Naive thymus-derived CD4-positive, alpha-beta T cell (primary cell): ENCODE measurements at regions not wholly inside any gene's neighbourhood (a gene's known extent, or its start where the extent isn't known, plus 50 kb on each side); places are given as distances from the start of the nearest gene placed in this dataset.

Experiments
- ATAC-seq: fragments of 150-1000 bp; cut with Tn5 transposase; 2 replicates; pipeline ENCODE4 v1.10.0; 2021; ENCODE audit warnings: mild to moderate bottlenecking, moderate library complexity
- CTCF ChIA-PET: fragments of 350-600 bp; sonication (Branson Sonifier 250); formaldehyde crosslinking; loops from one replicate; lab custom pipeline; 2021; ENCODE audit warnings: antibody characterized with exemption; lab: Charles Lee
- POLR2A ChIA-PET: fragments of 350-600 bp; sonication (Branson Sonifier 250); formaldehyde crosslinking; loops from one replicate; lab custom pipeline; 2021; ENCODE audit warnings: antibody characterized with exemption, inconsistent platforms; lab: Charles Lee
- DNase-seq, 9 donors: peaks; one replicate each; pipeline versions ENCODE4 v3.0.0 to v3.0.0-alpha.2; 2020 to 2022; ENCODE audit warnings: mixed read lengths in 1 of 9
- H3K27ac ChIP-seq: one replicate; pipeline ENCODE4 v1.7.0; 2013; ENCODE audit warnings: mild to moderate bottlenecking, low read depth, low read length, moderate library complexity
- H3K27me3 ChIP-seq, 2 donors: one replicate each; pipeline ENCODE4 v1.7.0; 2013; ENCODE audit warnings: low read length in 2 of 2, mild to moderate bottlenecking in 2 of 2, moderate library complexity in 2 of 2; ENCODE audit not compliant: control insufficient read depth in 2 of 2, insufficient read depth in 2 of 2
- H3K36me3 ChIP-seq, 3 experiments: 1 replicate in 2 of 3; 2 replicates in 1 of 3; pipeline ENCODE4 v1.7.0; 2013; ENCODE audit warnings: low read length in 3 of 3, mild to moderate bottlenecking in 3 of 3, moderate library complexity in 1 of 3; ENCODE audit not compliant: insufficient read depth in 3 of 3, control insufficient read depth in 2 of 3
- H3K4me1 ChIP-seq, 2 donors: one replicate each; pipeline ENCODE4 v1.7.0; 2013; ENCODE audit warnings: low read length in 2 of 2, mild to moderate bottlenecking in 2 of 2, moderate library complexity in 1 of 2; ENCODE audit not compliant: control insufficient read depth in 2 of 2, insufficient read depth in 2 of 2
- H3K4me3 ChIP-seq: 2 replicates; pipeline ENCODE4 v1.7.0; 2013; ENCODE audit warnings: mild to moderate bottlenecking, low read length
- H3K9me3 ChIP-seq, 3 experiments: 1 replicate in 2 of 3; 2 replicates in 1 of 3; pipeline ENCODE4 v1.7.0; 2013; ENCODE audit warnings: low read length in 3 of 3; ENCODE audit not compliant: control insufficient read depth in 2 of 3
- H3K27ac Mint-ChIP-seq, 9 donors: one replicate each; pipeline ENCODE4 v1.8.0; 2020 to 2022; ENCODE audit warnings: mixed read lengths in 9 of 9, mild to moderate bottlenecking in 8 of 9, moderate library complexity in 5 of 9, inconsistent platforms in 2 of 9
- H3K27me3 Mint-ChIP-seq, 5 donors: one replicate each; pipeline ENCODE4 v1.8.0; 2021 to 2022; ENCODE audit warnings: mixed read lengths in 5 of 5, mild to moderate bottlenecking in 1 of 5
- H3K36me3 Mint-ChIP-seq, 5 donors: one replicate each; pipeline ENCODE4 v1.8.0; 2020 to 2022; ENCODE audit warnings: mixed read lengths in 5 of 5, mild to moderate bottlenecking in 3 of 5, inconsistent platforms in 1 of 5
- H3K4me1 Mint-ChIP-seq, 7 donors: one replicate each; pipeline ENCODE4 v1.8.0; 2020 to 2022; ENCODE audit warnings: mixed read lengths in 7 of 7, mild to moderate bottlenecking in 3 of 7, inconsistent platforms in 1 of 7
- H3K4me3 Mint-ChIP-seq, 10 donors: one replicate each; pipeline ENCODE4 v1.8.0; 2020 to 2022; ENCODE audit warnings: mild to moderate bottlenecking in 10 of 10, mixed read lengths in 10 of 10, moderate library complexity in 6 of 10, inconsistent platforms in 2 of 10
- H3K9me3 Mint-ChIP-seq, 11 donors: one replicate each; pipeline ENCODE4 v1.8.0; 2020 to 2022; ENCODE audit warnings: mixed read lengths in 11 of 11, mild to moderate bottlenecking in 4 of 11, inconsistent platforms in 1 of 11, moderate library complexity in 1 of 11
- intact Hi-C, 2 donors: fragments of 100-400 bp; cut with micrococcal nuclease; formaldehyde crosslinking; loops; one replicate each; pipeline ENCODE4 v1.15.1; 2023

DNA sequence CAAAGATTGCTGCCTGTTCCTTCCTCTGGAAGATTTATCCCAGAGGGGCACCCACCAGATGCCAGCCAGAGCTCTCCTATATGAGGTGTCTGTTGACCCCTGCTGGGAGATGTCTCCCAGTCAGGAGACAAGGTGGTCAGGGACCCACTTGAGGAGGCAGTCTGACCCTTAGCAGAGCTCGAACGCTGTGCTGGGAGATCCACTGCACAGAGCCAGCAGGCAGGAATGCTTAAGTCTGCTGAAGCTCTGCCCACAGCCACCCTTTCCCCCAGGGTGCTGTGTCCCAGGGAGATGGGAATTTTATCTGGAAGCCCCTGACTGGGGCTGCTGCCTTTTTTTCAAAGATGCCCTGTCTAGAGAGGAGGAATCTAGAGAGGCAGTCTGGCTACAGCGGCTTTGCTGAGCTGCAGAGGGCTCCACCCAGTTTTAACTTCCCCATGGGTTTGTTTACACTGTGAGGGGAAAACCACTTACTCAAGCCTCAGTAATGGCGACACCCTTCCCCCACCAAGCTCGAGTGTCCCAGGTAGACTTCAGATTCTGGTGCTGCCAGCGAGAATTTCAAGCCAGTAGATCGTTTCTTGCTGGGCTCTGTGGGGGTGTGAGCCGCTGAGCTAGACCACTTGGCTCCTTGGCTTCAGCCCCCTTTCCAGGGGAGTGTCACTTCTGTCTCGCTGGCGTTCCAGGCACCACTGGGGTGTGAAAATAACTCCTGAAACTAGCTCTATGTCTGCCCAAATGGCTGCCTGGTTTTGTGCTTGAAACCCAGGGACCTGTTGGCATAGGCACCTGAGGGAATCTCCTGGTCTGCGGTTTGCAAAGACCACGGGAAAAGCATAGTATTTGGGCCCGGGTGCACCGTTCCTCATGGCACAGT, 51.1 kb upstream of the PDC start:
- Mint-ChIP-seq H3K4me3 (peak overlapping the region in 1 of 10 donors; percentile 34), H3K27me3 (peaks cover 0 to 16% (median 0%) of the 10 kb centered on the region in 5 donors), H3K27ac (peak overlapping the region in 1 of 9 donors; percentile 43), H3K4me1 (peaks cover 0 to 11% (median 0%) of the 10 kb centered on the region in 7 donors), H3K9me3 (peaks cover 0 to 28% (median 15%) of the 10 kb centered on the region in 11 donors), H3K36me3 (peaks cover 10 to 32% (median 19%) of the 10 kb centered on the region in 5 donors)
- Histone ChIP-seq H3K36me3 (no peaks in the 10 kb centered on the region), H3K9me3 (no peaks in the 10 kb centered on the region), H3K4me3 (no peak overlapping the region), H3K4me1 (no peaks in the 10 kb centered on the region), H3K27ac (no peak overlapping the region), H3K27me3 (no peaks in the 10 kb centered on the region)
- DNase-seq (no peak), ATAC-seq (peak; percentile 71)
- intact Hi-C loops: no loop called here
- POLR2A ChIA-PET: no interaction called here
- CTCF ChIA-PET: no interaction called here
